ENCODE measurements at regions not wholly inside any gene's neighbourhood (a gene's known extent, or its start where the extent isn't known, plus 50 kb on each side); places are given as distances from the start of the nearest gene placed in this dataset.

DNA sequence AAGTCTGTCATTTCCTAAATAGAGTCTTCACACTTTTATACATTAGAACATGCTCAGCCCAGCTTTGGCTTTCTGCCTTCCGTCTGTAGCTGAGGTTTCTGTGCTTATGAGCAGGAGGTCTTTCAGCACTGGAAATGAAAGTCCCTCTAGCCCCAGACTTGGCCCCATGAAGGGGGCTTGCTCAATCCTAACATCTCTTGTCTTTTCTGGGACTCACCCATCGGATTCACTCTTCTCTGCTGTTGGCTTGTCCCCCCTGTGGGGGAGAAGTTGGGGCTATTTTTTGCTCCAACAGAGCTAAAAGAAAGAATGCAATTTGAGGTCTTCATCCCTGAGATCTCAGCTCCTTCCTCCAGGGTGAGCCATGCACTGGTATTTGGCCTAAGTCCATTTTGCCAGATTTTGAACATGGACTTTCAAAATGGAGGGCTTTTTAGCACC, 177.7 kb downstream of the MRPL14 start:
- no peak overlapping the region for H2BK120ac ChIP-seq (ENCODE audit: low read depth, low read length, poor library complexity, severe bottlenecking)
- peaks cover 1% of the 10 kb centered on the region; the same call in 1 of the 2 replicates for H3K27me3 Mint-ChIP-seq (ENCODE audit: low read depth)
- peak; percentile 10 for DNase-seq
- no peaks in the 10 kb centered on the region for H3K23me2 ChIP-seq (ENCODE audit: insufficient read length, low read depth, low read length, poor library complexity, severe bottlenecking)
- no peak overlapping the region for H3K4me2 ChIP-seq (ENCODE audit: insufficient read depth, insufficient read length, low read length)
- H3K27ac Mint-ChIP-seq: no peak overlapping the region
- H2BK12ac ChIP-seq (ENCODE audit: insufficient read length, low read depth, low read length): no peak overlapping the region
- H4K20me1 ChIP-seq (ENCODE audit: control insufficient read depth, insufficient read depth, insufficient read length): no peaks in the 10 kb centered on the region
- H3K27me3 ChIP-seq (ENCODE audit: insufficient read depth, low read length): no peaks in the 10 kb centered on the region
- H3K4me1 ChIP-seq (ENCODE audit: insufficient read depth, low read length): no peaks in the 10 kb centered on the region
- no peak overlapping the region for H4K5ac ChIP-seq (ENCODE audit: insufficient read length, low read depth, low read length)
- H2AK5ac ChIP-seq (ENCODE audit: insufficient read length, low read length): no peak overlapping the region
- no peak overlapping the region for H3K27ac ChIP-seq (ENCODE audit: insufficient read length, low read depth, low read length)
- no peak overlapping the region for H2AFZ ChIP-seq (ENCODE audit: low read length)
- no peaks in the 10 kb centered on the region for H3K79me2 ChIP-seq (ENCODE audit: insufficient read depth, low read length)
- no peak overlapping the region for H3K14ac ChIP-seq (ENCODE audit: insufficient read depth, low read length)
- no peak overlapping the region for H3K4ac ChIP-seq (ENCODE audit: low read depth, low read length)
- H2BK15ac ChIP-seq (ENCODE audit: low read depth, low read length): no peak overlapping the region
- no peak overlapping the region for H3K23ac ChIP-seq (ENCODE audit: insufficient read length, low read depth, low read length)
- no peak overlapping the region for H3K9ac ChIP-seq (ENCODE audit: extremely low read depth, insufficient read length, low read length)
- no peak overlapping the region for H3K56ac ChIP-seq (ENCODE audit: insufficient read length, low read depth, low read length)
- WGBS (ENCODE audit: extremely low coverage, insufficient read length, low lambda C conversion rate): no CpG with 5 or more reads among the region's 2 CpGs
- TF ChIP-seq, protein P1, sequence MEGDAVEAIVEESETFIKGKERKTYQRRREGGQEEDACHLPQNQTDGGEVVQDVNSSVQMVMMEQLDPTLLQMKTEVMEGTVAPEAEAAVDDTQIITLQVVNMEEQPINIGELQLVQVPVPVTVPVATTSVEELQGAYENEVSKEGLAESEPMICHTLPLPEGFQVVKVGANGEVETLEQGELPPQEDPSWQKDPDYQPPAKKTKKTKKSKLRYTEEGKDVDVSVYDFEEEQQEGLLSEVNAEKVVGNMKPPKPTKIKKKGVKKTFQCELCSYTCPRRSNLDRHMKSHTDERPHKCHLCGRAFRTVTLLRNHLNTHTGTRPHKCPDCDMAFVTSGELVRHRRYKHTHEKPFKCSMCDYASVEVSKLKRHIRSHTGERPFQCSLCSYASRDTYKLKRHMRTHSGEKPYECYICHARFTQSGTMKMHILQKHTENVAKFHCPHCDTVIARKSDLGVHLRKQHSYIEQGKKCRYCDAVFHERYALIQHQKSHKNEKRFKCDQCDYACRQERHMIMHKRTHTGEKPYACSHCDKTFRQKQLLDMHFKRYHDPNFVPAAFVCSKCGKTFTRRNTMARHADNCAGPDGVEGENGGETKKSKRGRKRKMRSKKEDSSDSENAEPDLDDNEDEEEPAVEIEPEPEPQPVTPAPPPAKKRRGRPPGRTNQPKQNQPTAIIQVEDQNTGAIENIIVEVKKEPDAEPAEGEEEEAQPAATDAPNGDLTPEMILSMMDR (conservative IDR thresholded peaks at IDR 0.05): no peak
- H3K4me1 Mint-ChIP-seq: peaks cover 9 to 24% of the 10 kb centered on the region in 2 experiments
- no peak overlapping the region for H3K4me3 Mint-ChIP-seq
- H4K91ac ChIP-seq (ENCODE audit: insufficient read length, low read depth, low read length): no peak overlapping the region
- H3K9me3 Mint-ChIP-seq: peaks cover 0 to 3% of the 10 kb centered on the region in 2 experiments; a peak in 3 of 5 replicates
- H2BK20ac ChIP-seq (ENCODE audit: low read depth, low read length, poor library complexity, severe bottlenecking): no peak overlapping the region
- H3K36me3 Mint-ChIP-seq (ENCODE audit: insufficient read depth in 1 of 3, low read depth in 3 of 3): peaks cover 0 to 4% (median 0%) of the 10 kb centered on the region in 3 experiments; a peak in 2 of 7 replicates
- H3K79me1 ChIP-seq (ENCODE audit: insufficient read depth, low read depth, low read length, poor library complexity, severe bottlenecking): no peaks in the 10 kb centered on the region
- H2BK5ac ChIP-seq (ENCODE audit: insufficient read length, low read length): no peak overlapping the region
- H3K9me3 ChIP-seq (ENCODE audit: control insufficient read depth, low read depth, low read length): no peaks in the 10 kb centered on the region
- no peak overlapping the region for H4K8ac ChIP-seq (replicated peaks; ENCODE audit: insufficient read length, low read depth, low read length)
- H3T11ph ChIP-seq (ENCODE audit: low read length): no peak overlapping the region
- no peak overlapping the region for H3K18ac ChIP-seq (ENCODE audit: insufficient read length, low read depth, low read length)
